H9 (cell line): ENCODE measurements at regions not wholly inside any gene's neighbourhood (a gene's known extent, or its start where the extent isn't known, plus 50 kb on each side); places are given as distances from the start of the nearest gene placed in this dataset.

ENCODE experiments used
- DNase-seq: peaks from one replicate; pipeline ENCODE4 v3.0.0-alpha.2; 2017
- H2AFZ ChIP-seq: one replicate; pipeline ENCODE4 v1.6.1; 2013; ENCODE audit warnings: mild to moderate bottlenecking, low read length, control low read depth, moderate library complexity
- H2AK5ac ChIP-seq: 2 replicates; pipeline ENCODE4 v1.6.1; 2013; ENCODE audit warnings: low read length, control low read depth, mixed read lengths; ENCODE audit not compliant: insufficient read length
- H2BK120ac ChIP-seq: one replicate; pipeline ENCODE4 v1.6.1; 2013; ENCODE audit warnings: low read depth, mild to moderate bottlenecking, low read length, control low read depth, inconsistent platforms; ENCODE audit not compliant: poor library complexity, severe bottlenecking
- H2BK12ac ChIP-seq: 2 replicates; pipeline ENCODE4 v1.6.1; 2013; ENCODE audit warnings: low read length, control low read depth, mixed read lengths, low read depth; ENCODE audit not compliant: insufficient read length
- H2BK15ac ChIP-seq: 2 replicates; pipeline ENCODE4 v1.6.1; 2013; ENCODE audit warnings: low read depth, low read length, control low read depth
- H2BK20ac ChIP-seq: one replicate; pipeline ENCODE4 v1.6.1; 2013; ENCODE audit warnings: low read depth, mild to moderate bottlenecking, low read length, control low read depth, inconsistent platforms; ENCODE audit not compliant: poor library complexity, severe bottlenecking
- H2BK5ac ChIP-seq: 2 replicates; pipeline ENCODE4 v1.6.1; 2013; ENCODE audit warnings: low read length, control low read depth, mixed read lengths; ENCODE audit not compliant: insufficient read length
- H3K14ac ChIP-seq: 2 replicates; pipeline ENCODE4 v1.6.1; 2013; ENCODE audit warnings: low read length, control low read depth; ENCODE audit not compliant: insufficient read depth
- H3K18ac ChIP-seq: 2 replicates; pipeline ENCODE4 v1.6.1; 2013; ENCODE audit warnings: low read depth, mild to moderate bottlenecking, mixed read lengths, low read length, control low read depth; ENCODE audit not compliant: insufficient read length
- H3K23ac ChIP-seq: 2 replicates; pipeline ENCODE4 v1.6.1; 2013; ENCODE audit warnings: low read length, control low read depth, mixed read lengths, low read depth; ENCODE audit not compliant: insufficient read length
- H3K23me2 ChIP-seq: 2 replicates; pipeline ENCODE4 v1.6.1; 2013; ENCODE audit warnings: low read depth, mild to moderate bottlenecking, mixed read lengths, low read length, control low read depth; ENCODE audit not compliant: insufficient read length, poor library complexity, severe bottlenecking
- H3K27ac ChIP-seq: 2 replicates; pipeline ENCODE4 v1.5.1; 2013; ENCODE audit warnings: low read length, control low read depth, mixed read lengths, low read depth; ENCODE audit not compliant: insufficient read length
- H3K27me3 ChIP-seq: 2 replicates; pipeline ENCODE4 v1.6.1; 2013; ENCODE audit warnings: low read length, control low read depth, inconsistent platforms; ENCODE audit not compliant: insufficient read depth
- H3K4ac ChIP-seq: 2 replicates; pipeline ENCODE4 v1.6.1; 2013; ENCODE audit warnings: low read depth, mild to moderate bottlenecking, control low read depth, inconsistent platforms, low read length, moderate library complexity
- H3K4me1 ChIP-seq: 2 replicates; pipeline ENCODE4 v1.6.1; 2013; ENCODE audit warnings: low read length, control low read depth, inconsistent platforms; ENCODE audit not compliant: insufficient read depth
- H3K4me2 ChIP-seq: 2 replicates; pipeline ENCODE4 v1.6.1; 2013; ENCODE audit warnings: low read length, control low read depth, mixed read lengths; ENCODE audit not compliant: insufficient read length, insufficient read depth
- H3K56ac ChIP-seq: 2 replicates; pipeline ENCODE4 v1.6.1; 2013; ENCODE audit warnings: low read depth, mild to moderate bottlenecking, mixed read lengths, low read length, control low read depth; ENCODE audit not compliant: insufficient read length
- H3K79me1 ChIP-seq: 2 replicates; pipeline ENCODE4 v1.6.1; 2013; ENCODE audit warnings: low read depth, mild to moderate bottlenecking, moderate library complexity, low read length, control low read depth, inconsistent platforms; ENCODE audit not compliant: insufficient read depth, poor library complexity, severe bottlenecking
- H3K79me2 ChIP-seq: 2 replicates; pipeline ENCODE4 v1.6.1; 2013; ENCODE audit warnings: low read length, control low read depth, inconsistent platforms; ENCODE audit not compliant: insufficient read depth
- H3K9ac ChIP-seq: 2 replicates; pipeline ENCODE4 v1.6.1; 2013; ENCODE audit warnings: low read length, control low read depth, mixed read lengths; ENCODE audit not compliant: insufficient read length; ENCODE audit errors: extremely low read depth
- H3K9me3 ChIP-seq: one replicate; pipeline ENCODE4 v1.6.1; 2013; ENCODE audit warnings: low read depth, low read length, inconsistent platforms; ENCODE audit not compliant: control insufficient read depth
- H3T11ph ChIP-seq: one replicate; pipeline ENCODE4 v1.6.1; 2013; ENCODE audit warnings: mild to moderate bottlenecking, low read length, control low read depth, inconsistent platforms
- H4K20me1 ChIP-seq: one replicate; pipeline ENCODE4 v1.6.1; 2013; ENCODE audit not compliant: control insufficient read depth, insufficient read length, insufficient read depth
- H4K5ac ChIP-seq: 2 replicates; pipeline ENCODE4 v1.6.1; 2013; ENCODE audit warnings: low read depth, mild to moderate bottlenecking, mixed read lengths, low read length, control low read depth; ENCODE audit not compliant: insufficient read length
- H4K8ac ChIP-seq: replicated peaks from 2 replicates; pipeline ENCODE4 v1.6.1; 2013; ENCODE audit warnings: low read length, control low read depth, mixed read lengths, low read depth; ENCODE audit not compliant: insufficient read length
- H4K91ac ChIP-seq: 2 replicates; pipeline ENCODE4 v1.6.1; 2013; ENCODE audit warnings: low read depth, mild to moderate bottlenecking, moderate library complexity, mixed read lengths, low read length, control low read depth; ENCODE audit not compliant: insufficient read length
- H3K27ac Mint-ChIP-seq, 3 experiments: 2 replicates in 2 of 3; 3 replicates in 1 of 3; pipeline ENCODE4 v1.8.0; 2020 to 2021; ENCODE audit warnings: mixed read lengths in 3 of 3, mild to moderate bottlenecking in 1 of 3, moderate library complexity in 1 of 3
- H3K27me3 Mint-ChIP-seq: 2 replicates; pipeline ENCODE4 v1.8.0; 2021; ENCODE audit warnings: low read depth, mild to moderate bottlenecking, moderate library complexity, mixed read lengths
- H3K36me3 Mint-ChIP-seq, 3 experiments: 2 replicates in 2 of 3; 3 replicates in 1 of 3; pipeline ENCODE4 v1.8.0; 2020 to 2021; ENCODE audit warnings: low read depth in 3 of 3, mixed read lengths in 3 of 3; ENCODE audit not compliant: insufficient read depth in 1 of 3
- H3K4me1 Mint-ChIP-seq, 2 experiments: 2 replicates each; pipeline ENCODE4 v1.8.0; 2020; ENCODE audit warnings: mixed read lengths in 2 of 2
- H3K4me3 Mint-ChIP-seq, 2 experiments: 2 replicates in 1 of 2; 3 replicates in 1 of 2; pipeline ENCODE4 v1.8.0; 2020 to 2021; ENCODE audit warnings: mild to moderate bottlenecking in 2 of 2, mixed read lengths in 2 of 2, moderate library complexity in 1 of 2
- H3K9me3 Mint-ChIP-seq, 2 experiments: 2 replicates in 1 of 2; 3 replicates in 1 of 2; pipeline ENCODE4 v1.8.0; 2020; ENCODE audit warnings: mild to moderate bottlenecking in 2 of 2, mixed read lengths in 2 of 2, moderate library complexity in 1 of 2
- CTCF ChIP-seq: fragments of 200-600 bp; sonication (generic); conservative IDR thresholded peaks from 3 replicates; pipeline ENCODE4 v1.8.0; 2021; ENCODE audit warnings: antibody characterized with exemption, mild to moderate bottlenecking
- WGBS: extraction: QIAGEN DNeasy Blood & Tissue Kit; methylation state at CpG from one replicate; pipeline ENCODE4 v1.1.7; 2013; ENCODE audit warnings: missing lambda C conversion rate, low lambda C conversion rate, mixed read lengths; ENCODE audit not compliant: insufficient read length; ENCODE audit errors: extremely low coverage; 5-methylcytosine and 5-hydroxymethylcytosine counted together

- Histone ChIP-seq H2BK20ac (no peak overlapping the region), H3K27ac (no peak overlapping the region), H4K5ac (no peak overlapping the region), H2AK5ac (no peak overlapping the region), H2BK5ac (no peak overlapping the region), H3T11ph (no peak overlapping the region), H3K4me1 (no peaks in the 10 kb centered on the region), H3K18ac (no peak overlapping the region), H4K91ac (no peak overlapping the region), H3K23ac (no peak overlapping the region), H2BK12ac (no peak overlapping the region), H2AFZ (no peak overlapping the region), H3K4me2 (no peak overlapping the region), H3K27me3 (no peaks in the 10 kb centered on the region), H4K8ac (no peak overlapping the region), H3K4ac (no peak overlapping the region), H3K14ac (no peak overlapping the region), H3K56ac (no peak overlapping the region), H2BK120ac (no peak overlapping the region), H3K79me2 (no peaks in the 10 kb centered on the region), H3K9me3 (no peaks in the 10 kb centered on the region), H2BK15ac (no peak overlapping the region), H3K23me2 (no peaks in the 10 kb centered on the region), H3K79me1 (no peaks in the 10 kb centered on the region), H4K20me1 (no peaks in the 10 kb centered on the region), H3K9ac (no peak overlapping the region)
- no peak for DNase-seq
- no CpG with 5 or more reads among the region's 2 CpGs for WGBS
- no peaks in the 10 kb centered on the region for H3K36me3 Mint-ChIP-seq
- H3K27ac Mint-ChIP-seq: peak overlapping the region in 1 of 3 experiments; percentile 49; a peak in 1 of 7 replicates
- H3K9me3 Mint-ChIP-seq: no peaks in the 10 kb centered on the region
- no peak overlapping the region for H3K4me3 Mint-ChIP-seq
- peaks cover 3 to 4% of the 10 kb centered on the region in 2 experiments; a peak in 1 of 4 replicates for H3K4me1 Mint-ChIP-seq
- H3K27me3 Mint-ChIP-seq: no peaks in the 10 kb centered on the region
- TF ChIP-seq CTCF: no peak
These were observed 423.5 kb upstream of the ADAMTS5 start for GRCh38 chr21:27390384-27390783.
